Panc1 (cell line): ENCODE measurements at regions not wholly inside any gene's neighbourhood (a gene's known extent, or its start where the extent isn't known, plus 50 kb on each side); places are given as distances from the start of the nearest gene placed in this dataset.

ENCODE experiments used
- CTCF ChIP-seq: fragments of 450-650 bp; IDR thresholded peaks from 2 replicates; pipeline ENCODE4 v1.5.1; 2017; ENCODE audit warnings: mild to moderate bottlenecking
- POLR2AphosphoS5 ChIP-seq: IDR thresholded peaks from 2 replicates; pipeline ENCODE4 v1.6.1; 2012; ENCODE audit warnings: mild to moderate bottlenecking, low read depth, low read length, moderate library complexity
- REST ChIP-seq, 2 experiments: IDR thresholded peaks; 2 replicates each; pipeline ENCODE4 v1.6.1; 2011 to 2012; ENCODE audit warnings: low read depth in 2 of 2, control low read depth in 1 of 2, low read length in 1 of 2, mild to moderate bottlenecking in 1 of 2, moderate library complexity in 1 of 2; ENCODE audit not compliant: insufficient read depth in 1 of 2
- SIN3A ChIP-seq: IDR thresholded peaks from 2 replicates; pipeline ENCODE4 v1.6.1; 2012; ENCODE audit warnings: low read depth, mild to moderate bottlenecking, low read length, moderate library complexity, borderline replicate concordance; ENCODE audit not compliant: insufficient read depth

GRCh38 chr2:119078796-119079195, 79.8 kb downstream of the C1QL2 start:
- TF ChIP-seq POLR2AphosphoS5 (no peak), CTCF (no peak), SIN3A (no peak), REST (IDR thresholded peaks at IDR 0.05; ENCODE audit: insufficient read depth in 1 of 2, low read depth in 2 of 2, low read length in 1 of 2) (no peak)
